IPS-15b (cell line): ENCODE measurements at regions not wholly inside any gene's neighbourhood (a gene's known extent, or its start where the extent isn't known, plus 50 kb on each side); places are given as distances from the start of the nearest gene placed in this dataset.
A peak's percentile ranks its signal among the peaks of the same experiment; 100 is the strongest.

ENCODE experiments used
- H3K27me3 ChIP-seq: one replicate; pipeline ENCODE4 v1.6.1; 2013; ENCODE audit warnings: low read length; ENCODE audit not compliant: control insufficient read depth, insufficient read depth
- H3K36me3 ChIP-seq: one replicate; pipeline ENCODE4 v1.6.1; 2013; ENCODE audit warnings: low read length; ENCODE audit not compliant: control insufficient read depth, insufficient read depth
- H3K4me1 ChIP-seq: one replicate; pipeline ENCODE4 v1.6.1; 2013; ENCODE audit warnings: mild to moderate bottlenecking, low read length; ENCODE audit not compliant: control insufficient read depth, insufficient read depth
- H3K4me3 ChIP-seq: one replicate; pipeline ENCODE4 v1.5.1; 2013; ENCODE audit warnings: low read depth, low read length
- H3K9ac ChIP-seq: one replicate; pipeline ENCODE4 v1.6.1; 2013; ENCODE audit warnings: low read depth, mild to moderate bottlenecking, low read length
- H3K9me3 ChIP-seq: one replicate; pipeline ENCODE4 v1.6.1; 2013; ENCODE audit warnings: mild to moderate bottlenecking, low read length; ENCODE audit not compliant: control insufficient read depth, insufficient read depth

DNA sequence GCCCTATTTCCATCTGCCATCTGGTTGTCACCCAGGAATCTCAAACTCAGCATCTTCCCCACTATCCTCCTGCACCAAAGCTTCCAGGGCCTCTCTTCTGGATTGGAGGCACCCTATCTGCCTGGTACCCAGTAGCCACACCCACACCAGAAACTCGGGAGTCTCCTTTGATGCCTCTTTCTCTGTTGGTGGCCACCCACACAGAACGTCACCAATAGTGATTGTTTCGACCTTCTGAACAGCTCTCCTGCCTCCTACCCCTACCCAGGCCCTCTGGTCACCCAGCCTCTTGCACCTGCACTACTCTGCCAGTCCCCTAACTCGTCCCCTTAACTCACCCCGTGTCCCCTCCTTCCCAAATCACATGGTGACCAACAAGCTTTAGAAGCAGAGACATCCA is 95.0 kb downstream of the IRF2BPL start:
- Histone ChIP-seq H3K4me3 (no peak overlapping the region), H3K9me3 (no peaks in the 10 kb centered on the region), H3K36me3 (no peaks in the 10 kb centered on the region), H3K4me1 (peaks cover 6% of the 10 kb centered on the region), H3K27me3 (no peaks in the 10 kb centered on the region), H3K9ac (no peak overlapping the region)

DNA sequence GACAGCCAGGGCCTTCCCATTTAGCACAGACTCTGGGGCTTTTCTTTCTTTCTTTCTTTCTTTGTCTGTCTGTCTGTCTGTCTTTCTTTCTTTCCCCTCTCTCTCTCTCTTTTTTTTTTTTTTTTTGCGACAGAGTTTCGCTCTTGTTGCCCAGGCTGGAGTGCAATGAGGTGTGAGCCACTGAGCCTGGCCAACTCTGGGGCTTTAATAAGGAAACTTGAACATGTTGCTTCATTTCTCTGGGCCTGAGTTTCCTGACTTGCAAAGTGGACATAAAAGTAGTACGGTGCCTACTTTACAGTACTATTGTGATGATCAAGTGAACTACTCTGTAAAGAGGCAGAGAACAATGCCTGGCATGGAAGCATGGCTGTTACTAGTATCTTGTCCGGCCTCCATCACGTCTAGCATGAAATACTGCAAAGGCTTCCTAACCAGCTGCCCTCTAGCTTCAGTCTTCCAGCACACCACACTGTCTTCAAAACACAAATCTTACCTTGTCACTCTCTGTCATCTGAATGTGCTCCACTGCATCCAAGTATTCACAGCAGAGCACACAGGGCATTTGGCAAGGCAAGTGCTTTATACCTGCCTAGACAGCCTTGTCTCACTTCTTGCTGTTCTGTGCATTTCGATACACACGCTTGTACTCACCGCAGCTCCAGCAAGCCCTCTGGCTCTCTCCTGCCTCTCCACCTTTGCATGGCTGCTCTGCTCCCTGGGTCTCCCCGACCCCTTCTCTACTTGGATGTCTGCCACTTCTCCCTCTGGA is 96.7 kb downstream of the IRF2BPL start:
- Histone ChIP-seq H3K4me3 (no peak overlapping the region), H3K36me3 (no peaks in the 10 kb centered on the region), H3K4me1 (peaks cover 12% of the 10 kb centered on the region), H3K9me3 (no peaks in the 10 kb centered on the region), H3K9ac (no peak overlapping the region), H3K27me3 (no peaks in the 10 kb centered on the region)

DNA sequence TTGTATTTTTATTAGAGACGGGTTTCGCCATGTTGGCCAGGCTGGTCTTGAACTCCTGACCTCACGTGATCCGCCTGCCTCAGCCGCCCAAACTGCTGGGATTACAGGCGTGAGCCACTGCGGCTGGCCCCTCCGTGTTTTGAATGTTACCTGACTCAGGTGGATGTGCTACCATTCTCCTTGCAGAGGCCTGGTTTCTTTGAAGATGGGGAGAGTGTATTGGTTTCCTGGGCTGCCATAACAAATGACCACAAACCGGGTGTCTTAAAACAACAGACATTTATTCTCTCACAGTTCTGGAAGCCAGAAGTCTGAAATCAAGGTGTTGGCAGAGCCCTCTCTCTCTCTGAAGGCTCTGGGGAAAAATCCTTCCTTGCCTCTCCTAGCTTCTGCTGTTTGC is 98.0 kb downstream of the IRF2BPL start:
- Histone ChIP-seq H3K4me3 (no peak overlapping the region), H3K9ac (no peak overlapping the region), H3K36me3 (no peaks in the 10 kb centered on the region), H3K9me3 (no peaks in the 10 kb centered on the region), H3K27me3 (no peaks in the 10 kb centered on the region), H3K4me1 (peaks cover 13% of the 10 kb centered on the region)

DNA sequence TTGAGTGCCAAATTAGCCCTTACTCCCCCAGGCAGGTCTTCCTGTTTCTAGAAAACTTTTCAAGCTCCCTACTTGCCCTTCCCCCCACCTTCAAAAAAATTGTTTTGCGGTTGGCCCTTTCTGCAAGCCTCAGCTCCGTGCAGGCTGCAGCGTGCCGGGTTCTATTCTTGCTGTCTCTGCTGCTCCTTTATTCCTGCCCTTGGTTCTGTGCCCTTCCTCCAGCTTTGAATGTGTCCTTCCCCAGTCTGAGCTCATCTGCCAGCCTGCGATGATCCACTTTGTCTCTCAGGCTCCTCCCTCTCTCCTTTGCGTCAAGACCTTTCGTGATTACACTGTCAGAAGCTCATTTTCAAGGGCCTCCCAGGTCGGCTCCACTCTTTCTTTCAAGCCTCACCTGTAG is 98.6 kb downstream of the IRF2BPL start:
- Histone ChIP-seq H3K4me1 (peaks cover 16% of the 10 kb centered on the region), H3K9ac (no peak overlapping the region), H3K4me3 (no peak overlapping the region)

DNA sequence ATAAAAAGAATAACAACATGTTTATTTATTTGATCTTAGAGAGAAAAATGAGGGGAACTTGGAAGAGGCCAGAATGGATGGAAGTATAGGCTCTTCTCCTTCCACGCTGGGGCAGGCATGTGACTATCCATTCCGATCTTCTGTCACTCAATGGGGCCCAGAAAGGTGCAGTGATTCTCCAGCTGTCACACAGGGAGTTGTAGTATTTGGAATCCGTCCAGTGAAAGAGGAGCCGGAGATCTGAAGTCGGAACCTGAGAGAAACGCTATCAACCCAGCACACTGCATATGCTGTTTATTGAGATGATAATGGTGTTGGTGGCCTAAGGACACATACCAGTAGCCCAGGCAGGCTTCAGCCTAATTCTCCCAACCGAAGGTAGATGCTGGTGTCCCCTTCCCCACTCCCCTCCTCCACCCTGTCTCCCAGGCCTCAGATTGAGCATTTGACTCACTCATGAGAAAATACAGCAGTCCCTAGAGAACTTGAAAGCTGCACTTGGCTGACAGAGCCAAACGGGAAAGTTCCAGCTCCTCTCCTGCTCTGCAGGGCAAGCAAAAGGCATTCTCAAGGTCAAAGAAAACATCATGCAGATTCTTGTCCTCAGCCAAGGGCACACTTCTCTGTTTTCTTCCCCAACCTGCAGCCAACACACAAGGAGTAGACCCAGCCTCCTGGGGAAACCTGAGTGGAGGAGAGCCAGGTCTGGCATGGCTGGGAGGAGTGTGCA is 100.4 kb downstream of the IRF2BPL start:
- H3K36me3 ChIP-seq: no peaks in the 10 kb centered on the region
- H3K4me1 ChIP-seq: peaks cover 26% of the 10 kb centered on the region
- H3K9ac ChIP-seq: peak overlapping the region; percentile 24
- H3K9me3 ChIP-seq: no peaks in the 10 kb centered on the region
- no peaks in the 10 kb centered on the region for H3K27me3 ChIP-seq
- H3K4me3 ChIP-seq: no peak overlapping the region

More for the DNA sequence above, 98.6 kb downstream of the IRF2BPL start:
- H3K9me3 ChIP-seq: no peaks in the 10 kb centered on the region
- no peaks in the 10 kb centered on the region for H3K36me3 ChIP-seq
- no peaks in the 10 kb centered on the region for H3K27me3 ChIP-seq

DNA sequence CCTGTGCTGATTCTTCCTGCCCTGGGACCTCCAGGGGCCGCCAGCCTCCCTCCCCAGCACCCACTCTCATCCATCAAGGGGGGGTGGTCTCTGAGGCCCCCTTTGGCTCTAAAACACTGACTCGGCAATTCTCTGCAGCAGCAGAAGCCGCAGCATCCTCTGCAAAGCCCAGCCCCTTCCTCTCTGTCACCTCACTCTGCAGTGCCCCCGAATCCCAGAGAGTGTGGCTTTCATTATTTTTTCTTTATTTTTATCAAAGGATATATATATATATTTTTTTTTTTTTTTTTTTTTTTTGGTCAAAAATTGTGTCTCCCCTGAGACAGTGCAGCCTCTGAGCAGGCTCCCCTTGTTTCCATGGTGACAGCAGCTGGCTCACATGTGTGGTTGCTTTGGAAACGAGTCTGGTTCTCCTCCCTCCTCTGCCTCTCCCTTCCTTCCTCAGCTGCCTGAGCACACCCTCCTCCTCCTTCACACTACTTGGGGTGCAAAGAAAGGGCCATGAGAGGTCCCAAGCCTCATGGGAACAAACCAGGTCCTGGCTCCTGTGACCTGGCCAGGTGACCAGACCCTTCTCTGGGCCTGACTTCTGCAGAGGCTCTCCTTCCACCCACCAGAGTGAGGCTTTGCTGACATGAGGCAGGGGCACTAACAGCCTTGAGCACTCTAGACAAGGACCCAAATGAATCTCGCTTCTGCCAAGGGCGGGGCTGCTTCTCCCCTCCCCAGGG is 100.5 kb downstream of the LRRC74A start:
- H3K27me3 ChIP-seq: no peaks in the 10 kb centered on the region
- no peak overlapping the region for H3K4me3 ChIP-seq
- no peak overlapping the region for H3K9ac ChIP-seq

DNA sequence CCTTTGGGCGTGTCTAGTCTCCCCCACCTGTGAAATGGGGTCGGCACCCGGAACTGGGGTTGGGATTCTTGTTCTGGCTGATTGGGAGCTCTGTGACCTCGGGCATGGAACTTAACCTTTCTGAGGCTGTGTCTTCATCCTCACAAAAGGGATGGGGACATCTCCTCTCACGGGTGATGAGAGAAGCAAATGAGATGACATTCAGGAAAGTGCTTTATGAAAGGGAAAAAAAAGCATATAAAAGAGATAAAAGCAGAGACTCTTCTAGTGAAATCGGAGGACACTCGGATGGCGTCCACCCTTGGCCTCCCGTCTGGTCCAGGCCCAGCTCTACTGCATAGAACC is 98.9 kb downstream of the LRRC74A start:
- peaks cover 34% of the 10 kb centered on the region for H3K4me1 ChIP-seq
- no peaks in the 10 kb centered on the region for H3K9me3 ChIP-seq
- H3K9ac ChIP-seq: no peak overlapping the region
- no peaks in the 10 kb centered on the region for H3K36me3 ChIP-seq
- no peak overlapping the region for H3K4me3 ChIP-seq
- no peaks in the 10 kb centered on the region for H3K27me3 ChIP-seq

More for the DNA sequence above, 100.5 kb downstream of the LRRC74A start:
- H3K4me1 ChIP-seq: peaks cover 30% of the 10 kb centered on the region
- no peaks in the 10 kb centered on the region for H3K36me3 ChIP-seq
- no peaks in the 10 kb centered on the region for H3K9me3 ChIP-seq

DNA sequence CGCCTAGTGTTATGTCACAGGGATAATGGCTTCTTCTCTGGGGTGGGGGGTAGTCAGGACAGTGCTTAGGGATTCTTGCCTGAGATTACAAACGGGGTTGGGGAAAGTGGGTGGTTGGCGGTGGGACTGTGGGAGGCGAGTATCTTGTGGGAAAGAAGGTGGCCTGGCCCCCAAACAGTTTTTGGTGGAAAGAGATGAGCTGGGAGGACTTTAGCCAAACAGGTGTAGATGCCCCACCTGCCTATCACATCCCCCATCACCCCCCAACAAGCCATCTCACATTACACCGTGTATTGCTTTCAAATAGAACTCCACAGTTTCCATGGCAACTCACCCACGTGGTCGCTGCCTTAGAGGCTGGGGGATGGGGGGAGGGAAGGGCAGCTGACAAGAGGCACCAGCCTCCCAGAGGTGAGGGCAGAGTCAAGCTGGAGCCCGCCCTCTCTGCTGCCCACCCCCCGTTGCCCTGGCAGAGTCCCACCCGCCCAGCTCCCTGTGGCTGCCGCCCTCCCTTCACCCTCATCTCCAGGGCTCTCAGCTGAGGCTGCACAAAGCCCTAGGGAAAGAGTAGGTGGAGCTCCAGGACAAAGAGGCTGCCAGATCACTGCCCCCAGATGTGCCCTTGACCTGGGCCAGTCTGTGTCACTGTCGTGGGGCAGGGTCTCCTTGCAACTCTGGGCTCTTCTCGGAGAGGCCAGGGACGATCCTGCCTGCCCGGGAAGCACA is 98.3 kb downstream of the LRRC74A start:
- H3K4me1 ChIP-seq: peaks cover 34% of the 10 kb centered on the region
- no peaks in the 10 kb centered on the region for H3K36me3 ChIP-seq
- H3K9me3 ChIP-seq: no peaks in the 10 kb centered on the region
- H3K4me3 ChIP-seq: peak overlapping the region; percentile 12
- no peaks in the 10 kb centered on the region for H3K27me3 ChIP-seq
- no peak overlapping the region for H3K9ac ChIP-seq

DNA sequence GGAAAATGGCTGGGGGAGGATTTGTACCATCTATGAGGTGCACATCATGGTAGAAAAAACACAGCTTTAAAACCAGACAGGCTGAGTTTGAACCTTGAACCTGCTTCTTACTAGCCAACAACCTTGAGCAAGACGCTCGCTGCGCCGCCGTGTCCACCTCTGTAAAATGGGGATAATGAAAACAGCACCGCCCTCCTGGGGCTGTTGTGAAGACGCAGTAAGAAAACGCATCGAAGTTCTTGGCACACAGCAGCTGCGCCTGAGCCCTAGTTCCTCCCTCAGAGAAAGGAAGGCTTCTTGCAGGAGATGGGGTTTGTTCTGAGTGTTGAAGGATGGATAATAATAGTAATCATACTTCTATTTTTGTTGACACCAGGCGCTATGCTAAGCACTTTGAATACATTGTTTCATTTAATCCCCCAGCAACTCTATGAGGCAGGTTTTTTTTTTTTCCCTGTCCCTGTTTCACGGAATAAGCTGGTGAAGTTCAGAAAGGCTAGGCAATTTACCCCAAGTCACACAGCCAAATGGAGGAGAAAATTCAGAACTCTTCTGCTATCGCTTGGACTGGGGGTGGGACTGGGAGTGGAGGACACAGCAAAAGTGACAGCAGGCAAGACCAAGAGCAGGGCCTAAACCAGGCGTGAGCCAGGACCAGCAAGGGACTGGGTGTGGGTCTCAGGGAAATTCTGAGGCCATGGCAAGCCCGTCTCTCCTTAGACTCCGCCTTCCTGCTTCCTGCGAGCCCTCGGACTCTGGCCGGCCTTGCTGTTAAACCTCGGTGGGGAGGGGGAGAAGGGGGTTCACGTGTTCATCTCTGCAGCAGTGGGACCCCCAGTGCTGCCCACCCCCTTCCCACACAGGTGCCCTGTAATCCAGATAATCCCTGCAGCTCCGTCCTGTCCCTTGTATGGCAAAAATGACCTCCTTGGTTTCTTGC is 97.5 kb downstream of the LRRC74A start:
- Histone ChIP-seq H3K27me3 (no peaks in the 10 kb centered on the region), H3K36me3 (no peaks in the 10 kb centered on the region), H3K4me1 (peaks cover 37% of the 10 kb centered on the region), H3K9me3 (no peaks in the 10 kb centered on the region), H3K4me3 (peak overlapping the region; percentile 12), H3K9ac (no peak overlapping the region)

DNA sequence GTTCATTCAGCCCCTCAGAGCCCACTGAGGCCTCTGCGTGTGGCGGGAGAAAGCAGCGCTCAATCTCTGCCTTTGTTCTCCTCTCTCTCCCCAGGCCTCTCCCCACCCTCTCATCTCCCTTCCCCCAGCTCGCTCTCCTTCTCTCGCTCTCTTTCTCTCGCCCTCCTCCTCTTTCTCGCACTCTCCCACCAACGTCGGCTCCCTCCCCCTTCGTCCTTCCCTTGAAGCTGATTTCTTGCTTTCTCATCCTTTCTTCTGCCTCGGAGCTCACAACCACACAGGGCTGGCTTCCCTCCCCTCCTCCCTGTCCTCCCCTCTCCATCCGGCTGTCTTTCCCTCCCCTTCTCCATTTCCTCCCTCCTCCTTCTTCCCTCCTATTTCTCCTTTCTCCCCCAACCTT is 96.4 kb downstream of the LRRC74A start:
- H3K4me3 ChIP-seq: no peak overlapping the region
- no peaks in the 10 kb centered on the region for H3K9me3 ChIP-seq
- H3K36me3 ChIP-seq: no peaks in the 10 kb centered on the region
- H3K4me1 ChIP-seq: peaks cover 39% of the 10 kb centered on the region
- H3K9ac ChIP-seq: no peak overlapping the region
- no peaks in the 10 kb centered on the region for H3K27me3 ChIP-seq
